Calu3 (cell line): ENCODE measurements at regions not wholly inside any gene's neighbourhood (a gene's known extent, or its start where the extent isn't known, plus 50 kb on each side); places are given as distances from the start of the nearest gene placed in this dataset.

Experiments used
- BruUV-seq: library from RNA; stranded (reverse); fragments of 400-500 nt; replicated peaks from 2 replicates; lab custom pipeline; 2021; lab: Mats Ljungman, UMichigan
- CTCF ChIA-PET: fragments of 300-600 bp; sonication (Branson Sonifier 250); formaldehyde crosslinking; loops from one replicate; lab custom pipeline; 2022; ENCODE audit warnings: antibody characterized with exemption; lab: Charles Lee
- DNase-seq: peaks from one replicate; pipeline ENCODE4 v3.0.0; 2022
- H3K27ac Mint-ChIP-seq: one replicate; pipeline ENCODE4 v1.8.0; 2022; ENCODE audit warnings: mixed read lengths; ENCODE audit not compliant: unreplicated experiment
- H3K27me3 Mint-ChIP-seq: one replicate; pipeline ENCODE4 v1.8.0; 2022; ENCODE audit warnings: mixed read lengths; ENCODE audit not compliant: unreplicated experiment
- H3K36me3 Mint-ChIP-seq: one replicate; pipeline ENCODE4 v1.8.0; 2022; ENCODE audit warnings: mild to moderate bottlenecking, moderate library complexity, mixed read lengths; ENCODE audit not compliant: insufficient read depth, unreplicated experiment
- H3K4me1 Mint-ChIP-seq: one replicate; pipeline ENCODE4 v1.8.0; 2022; ENCODE audit warnings: mild to moderate bottlenecking, low read depth, mixed read lengths; ENCODE audit not compliant: unreplicated experiment
- H3K4me3 Mint-ChIP-seq: one replicate; pipeline ENCODE4 v1.8.0; 2022; ENCODE audit warnings: mild to moderate bottlenecking, low read depth, moderate library complexity, mixed read lengths; ENCODE audit not compliant: unreplicated experiment
- H3K9me3 Mint-ChIP-seq: one replicate; pipeline ENCODE4 v1.8.0; 2022; ENCODE audit warnings: low read depth, mixed read lengths; ENCODE audit not compliant: unreplicated experiment
- intact Hi-C: fragments of 100-400 bp; cut with micrococcal nuclease; formaldehyde crosslinking; loops from one replicate; pipeline ENCODE4 v1.10.0; 2022; ENCODE audit not compliant: unreplicated experiment
- TF ChIP-seq, protein P1 (sequence below): fragments of 200-600 bp; IDR thresholded peaks from one replicate; pipeline ENCODE4 v1.8.0; 2022; ENCODE audit warnings: antibody characterized with exemption; ENCODE audit not compliant: unreplicated experiment

DNA sequence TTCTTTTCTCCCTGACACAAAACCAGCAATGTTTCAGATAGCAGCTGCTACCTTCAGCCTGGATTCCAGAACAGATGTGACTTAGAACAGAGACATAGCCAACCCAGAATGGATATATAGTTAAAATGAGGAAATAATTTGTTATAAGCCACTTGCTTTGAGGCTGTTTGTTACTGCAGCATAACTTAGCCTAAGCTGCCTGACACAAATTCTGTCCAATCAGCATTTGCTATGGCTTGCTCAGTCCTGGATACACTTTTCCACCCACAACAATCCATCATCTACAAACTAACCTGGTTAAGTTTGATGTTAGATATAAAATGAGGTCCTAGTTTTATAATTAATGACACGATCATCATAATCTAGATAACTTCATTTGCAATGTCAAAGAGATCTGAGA, 480.4 kb downstream of the NR4A2 start:
- H3K36me3 Mint-ChIP-seq = no peaks in the 10 kb centered on the region
- H3K27me3 Mint-ChIP-seq = no peaks in the 10 kb centered on the region
- DNase-seq = no peak
- TF ChIP-seq, protein P1, sequence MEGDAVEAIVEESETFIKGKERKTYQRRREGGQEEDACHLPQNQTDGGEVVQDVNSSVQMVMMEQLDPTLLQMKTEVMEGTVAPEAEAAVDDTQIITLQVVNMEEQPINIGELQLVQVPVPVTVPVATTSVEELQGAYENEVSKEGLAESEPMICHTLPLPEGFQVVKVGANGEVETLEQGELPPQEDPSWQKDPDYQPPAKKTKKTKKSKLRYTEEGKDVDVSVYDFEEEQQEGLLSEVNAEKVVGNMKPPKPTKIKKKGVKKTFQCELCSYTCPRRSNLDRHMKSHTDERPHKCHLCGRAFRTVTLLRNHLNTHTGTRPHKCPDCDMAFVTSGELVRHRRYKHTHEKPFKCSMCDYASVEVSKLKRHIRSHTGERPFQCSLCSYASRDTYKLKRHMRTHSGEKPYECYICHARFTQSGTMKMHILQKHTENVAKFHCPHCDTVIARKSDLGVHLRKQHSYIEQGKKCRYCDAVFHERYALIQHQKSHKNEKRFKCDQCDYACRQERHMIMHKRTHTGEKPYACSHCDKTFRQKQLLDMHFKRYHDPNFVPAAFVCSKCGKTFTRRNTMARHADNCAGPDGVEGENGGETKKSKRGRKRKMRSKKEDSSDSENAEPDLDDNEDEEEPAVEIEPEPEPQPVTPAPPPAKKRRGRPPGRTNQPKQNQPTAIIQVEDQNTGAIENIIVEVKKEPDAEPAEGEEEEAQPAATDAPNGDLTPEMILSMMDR = no peak
- CTCF ChIA-PET = no interaction called here
- peaks cover 12% of the 10 kb centered on the region for H3K4me1 Mint-ChIP-seq
- intact Hi-C loops = no loop called here
- no peaks in the 10 kb centered on the region for H3K9me3 Mint-ChIP-seq
- no peak overlapping the region for H3K27ac Mint-ChIP-seq
- no peak overlapping the region for H3K4me3 Mint-ChIP-seq
- no TSS peak for BruUV-seq

DNA sequence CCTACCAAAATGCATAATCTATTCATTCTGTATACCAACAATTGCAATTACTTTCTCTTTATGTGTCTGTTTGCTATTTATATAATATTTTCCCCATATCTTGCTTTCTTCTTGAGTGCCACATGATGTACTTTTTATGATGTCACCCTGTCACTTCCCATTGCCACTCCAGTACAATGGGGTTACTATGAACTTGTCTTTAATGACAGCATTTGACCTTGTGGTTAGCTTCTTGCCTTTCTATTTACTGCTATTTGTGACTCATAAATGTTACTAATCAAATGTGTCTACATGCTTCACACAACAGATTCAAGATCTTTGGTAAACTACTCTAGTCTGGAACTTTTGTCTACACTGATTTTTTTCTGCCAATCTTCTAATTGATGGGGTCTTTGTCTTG, 486.3 kb downstream of the NR4A2 start:
- H3K4me3 Mint-ChIP-seq = no peak overlapping the region
- no peaks in the 10 kb centered on the region for H3K27me3 Mint-ChIP-seq
- intact Hi-C loops = no loop called here
- TF ChIP-seq, protein P1 = no peak
- no peaks in the 10 kb centered on the region for H3K9me3 Mint-ChIP-seq
- no peaks in the 10 kb centered on the region for H3K36me3 Mint-ChIP-seq
- DNase-seq = peak; percentile 14
- H3K4me1 Mint-ChIP-seq = peaks cover 17% of the 10 kb centered on the region
- CTCF ChIA-PET = interaction anchor here (0.7 to 1.1 kb wide), 2 partner anchors 34 to 237 kb away, joined by 3 to 4 read pairs; no protein-coding TSS in a partner anchor
- BruUV-seq = no TSS peak
- H3K27ac Mint-ChIP-seq = peak overlapping the region; percentile 38

DNA sequence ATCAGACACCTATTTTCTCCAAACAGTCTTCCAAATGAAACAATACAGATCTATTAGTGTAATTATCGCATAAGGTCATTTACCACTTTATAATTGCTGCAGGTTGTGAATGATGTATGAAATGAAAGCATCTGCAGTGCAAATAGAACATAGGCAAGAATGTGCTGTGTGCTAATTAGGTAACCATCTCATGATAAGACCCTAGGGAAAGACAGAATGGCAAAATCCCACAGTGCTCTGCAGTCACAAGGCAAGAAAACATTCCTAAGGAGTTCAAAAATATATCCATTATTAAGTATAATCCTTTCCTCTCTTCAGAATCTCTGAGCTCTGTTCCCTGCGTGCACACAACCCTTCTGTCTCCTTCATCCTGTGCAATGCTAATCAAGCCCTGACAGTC, 488.1 kb downstream of the NR4A2 start:
- H3K36me3 Mint-ChIP-seq = no peaks in the 10 kb centered on the region
- BruUV-seq = no TSS peak
- H3K4me3 Mint-ChIP-seq = no peak overlapping the region
- peaks cover 17% of the 10 kb centered on the region for H3K4me1 Mint-ChIP-seq
- TF ChIP-seq, protein P1 = no peak
- H3K27ac Mint-ChIP-seq = no peak overlapping the region
- no peaks in the 10 kb centered on the region for H3K9me3 Mint-ChIP-seq
- DNase-seq = no peak
- no peaks in the 10 kb centered on the region for H3K27me3 Mint-ChIP-seq
- CTCF ChIA-PET = no interaction called here
- intact Hi-C loops = no loop called here

DNA sequence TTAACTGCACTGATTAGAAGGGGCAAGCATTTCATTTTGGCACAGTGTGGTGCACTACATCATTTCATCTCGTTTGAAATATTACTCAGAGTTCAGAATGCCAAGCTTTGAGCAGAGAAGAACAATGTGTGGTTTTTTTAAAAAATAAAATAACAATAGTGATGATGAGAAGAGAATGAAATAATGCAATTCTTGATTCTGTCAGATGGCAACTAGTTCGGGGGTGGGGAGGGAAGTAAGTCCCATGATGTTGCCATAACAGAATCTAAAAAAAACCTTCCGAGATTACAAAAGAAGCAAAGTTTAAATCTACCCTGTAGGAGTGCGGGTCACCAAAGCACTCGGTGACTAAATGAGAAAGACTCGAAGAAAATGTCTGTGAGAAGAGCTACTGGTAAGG, 490.4 kb downstream of the NR4A2 start:
- intact Hi-C loops = no loop called here
- CTCF ChIA-PET = no interaction called here
- H3K9me3 Mint-ChIP-seq = no peaks in the 10 kb centered on the region
- H3K27me3 Mint-ChIP-seq = no peaks in the 10 kb centered on the region
- BruUV-seq = no TSS peak
- no peak for DNase-seq
- H3K36me3 Mint-ChIP-seq = no peaks in the 10 kb centered on the region
- H3K4me1 Mint-ChIP-seq = peaks cover 14% of the 10 kb centered on the region
- H3K27ac Mint-ChIP-seq = no peak overlapping the region
- no peak overlapping the region for H3K4me3 Mint-ChIP-seq
- TF ChIP-seq, protein P1 = no peak
